ENCODE measurements at regions not wholly inside any gene's neighbourhood (a gene's known extent, or its start where the extent isn't known, plus 50 kb on each side); places are given as distances from the start of the nearest gene placed in this dataset.

DNA sequence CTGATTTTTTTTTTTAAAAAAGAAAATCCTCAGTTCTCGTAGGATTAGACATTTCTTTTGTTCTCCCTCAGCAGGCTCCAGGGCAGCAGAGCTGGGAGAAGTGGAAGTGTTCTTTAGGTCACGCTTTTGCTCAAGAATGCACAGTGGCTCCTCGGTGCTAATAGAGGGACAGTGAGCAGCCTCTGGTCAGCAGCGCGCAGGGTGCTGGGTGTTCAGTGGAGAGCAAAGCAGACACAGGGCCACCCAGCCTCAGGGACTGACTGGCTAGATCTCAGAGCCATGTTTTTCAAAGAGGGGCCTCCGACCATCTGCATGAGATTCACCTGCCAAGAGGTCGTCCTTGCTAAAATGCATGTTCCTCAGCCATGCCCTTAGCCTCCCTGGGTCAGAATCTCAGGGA is 218.8 kb downstream of the HAUS1 start:
- H3K36me3 ChIP-seq (ENCODE audit: low read depth, low read length): no peaks in the 10 kb centered on the region
- ChIA-PET CTCF (no interaction called here), POLR2A (ENCODE audit: unreplicated experiment) (interaction anchor here (0.6 kb wide), 1 partner anchor 29 kb away, joined by 3 read pairs; no protein-coding TSS in a partner anchor)

GRCh38 chr18:46324087-46324955 is 220.1 kb downstream of the HAUS1 start:
- intact Hi-C loops (cut with micrococcal nuclease): loop anchor here (5.0 kb wide), 1 partner anchor 143 kb away; no protein-coding TSS in a partner anchor
- peak overlapping the region; percentile 22; the same call in 1 of the 2 replicates for H3K27ac ChIP-seq (ENCODE audit: low read length)
- H3K27me3 ChIP-seq (ENCODE audit: low read length): no peaks in the 10 kb centered on the region
- H3K9me2 ChIP-seq (replicated peaks; ENCODE audit: low read length): no peaks in the 10 kb centered on the region
- BruUV-seq (replicated peaks): TSS peak; percentile 27
- H3K4me2 ChIP-seq (ENCODE audit: low read length): peak overlapping the region; percentile 31; the same call in 1 of the 2 replicates
- CTCF ChIA-PET: no interaction called here
- peak overlapping the region; percentile 59 for H2AFZ ChIP-seq (ENCODE audit: low read length)
- DNase-seq: peak; percentile 61
- ATAC-seq: peak; percentile 27
- peaks cover 51% of the 10 kb centered on the region for H3K4me1 ChIP-seq (ENCODE audit: insufficient read depth, low read length)
- TF ChIP-seq EZH2phosphoT487 (IDR thresholded peaks at IDR 0.05; ENCODE audit: borderline replicate concordance, low read length) (no peak), EZH2 (IDR thresholded peaks at IDR 0.05; ENCODE audit: low read length, unreplicated experiment) (no peak), CTCF (conservative IDR thresholded peaks at IDR 0.05; ENCODE audit: low read depth, low read length) (no peak)
- no peaks in the 10 kb centered on the region for H3K79me2 ChIP-seq (ENCODE audit: low read length)
- H3K9ac ChIP-seq (ENCODE audit: low read length): no peak overlapping the region
- no peaks in the 10 kb centered on the region for H3F3A ChIP-seq (ENCODE audit: low read length, unreplicated experiment)
- H3K4me3 ChIP-seq (ENCODE audit: low read length): no peak overlapping the region
- H4K20me1 ChIP-seq (ENCODE audit: low read length): no peaks in the 10 kb centered on the region
- no peaks in the 10 kb centered on the region for H3K9me3 ChIP-seq (ENCODE audit: low read length)
- no peaks in the 10 kb centered on the region for H3K36me3 ChIP-seq (ENCODE audit: low read depth, low read length)
- POLR2A ChIA-PET (ENCODE audit: unreplicated experiment): no interaction called here

More for the DNA sequence above, 218.8 kb downstream of the HAUS1 start:
- H3K79me2 ChIP-seq (ENCODE audit: low read length): no peaks in the 10 kb centered on the region
- H3K4me1 ChIP-seq (ENCODE audit: insufficient read depth, low read length): peaks cover 53% of the 10 kb centered on the region
- no peaks in the 10 kb centered on the region for H3F3A ChIP-seq (ENCODE audit: low read length, unreplicated experiment)
- peak overlapping the region; percentile 99 for H3K27ac ChIP-seq (ENCODE audit: low read length)
- H3K27me3 ChIP-seq (ENCODE audit: low read length): no peaks in the 10 kb centered on the region
- intact Hi-C loops (cut with micrococcal nuclease): loop anchor here (1.0 to 5.0 kb wide), 3 partner anchors 10 to 144 kb away; no protein-coding TSS in a partner anchor
- no peaks in the 10 kb centered on the region for H4K20me1 ChIP-seq (ENCODE audit: low read length)
- no peak for ATAC-seq
- no peak for DNase-seq
- TSS peak; percentile 91 for BruUV-seq (replicated peaks)
- no peak overlapping the region for H2AFZ ChIP-seq (ENCODE audit: low read length)
- H3K9me3 ChIP-seq (ENCODE audit: low read length): no peaks in the 10 kb centered on the region
- peak overlapping the region; percentile 43; the same call in 1 of the 2 replicates for H3K4me3 ChIP-seq (ENCODE audit: low read length)
- no peaks in the 10 kb centered on the region for H3K9me2 ChIP-seq (replicated peaks; ENCODE audit: low read length)
- TF ChIP-seq CTCF (conservative IDR thresholded peaks at IDR 0.05; ENCODE audit: low read depth, low read length): no peak
- TF ChIP-seq EZH2phosphoT487 (IDR thresholded peaks at IDR 0.05; ENCODE audit: borderline replicate concordance, low read length): no peak
- no peak for TF ChIP-seq EZH2 (IDR thresholded peaks at IDR 0.05; ENCODE audit: low read length, unreplicated experiment)
- peak overlapping the region; percentile 81 for H3K9ac ChIP-seq (ENCODE audit: low read length)
- peak overlapping the region; percentile 84 for H3K4me2 ChIP-seq (ENCODE audit: low read length)

- CTCF ChIA-PET: no interaction called here
- Histone ChIP-seq H3K9me3 (ENCODE audit: low read length) (no peaks in the 10 kb centered on the region), H3K4me1 (ENCODE audit: insufficient read depth, low read length) (peaks cover 35% of the 10 kb centered on the region), H3K9me2 (replicated peaks; ENCODE audit: low read length) (no peaks in the 10 kb centered on the region), H3K79me2 (ENCODE audit: low read length) (no peaks in the 10 kb centered on the region), H3K27me3 (ENCODE audit: low read length) (no peaks in the 10 kb centered on the region), H3K4me3 (ENCODE audit: low read length) (no peak overlapping the region), H3K4me2 (ENCODE audit: low read length) (no peak overlapping the region), H4K20me1 (ENCODE audit: low read length) (no peaks in the 10 kb centered on the region), H3K9ac (ENCODE audit: low read length) (no peak overlapping the region), H3K27ac (ENCODE audit: low read length) (no peak overlapping the region), H3K36me3 (ENCODE audit: low read depth, low read length) (no peaks in the 10 kb centered on the region), H2AFZ (ENCODE audit: low read length) (no peak overlapping the region), H3F3A (ENCODE audit: low read length, unreplicated experiment) (no peaks in the 10 kb centered on the region)
- ATAC-seq: no peak
- intact Hi-C loops (cut with micrococcal nuclease): no loop called here
- no peak for DNase-seq
- POLR2A ChIA-PET (ENCODE audit: unreplicated experiment): no interaction called here
- no peak for TF ChIP-seq CTCF (conservative IDR thresholded peaks at IDR 0.05; ENCODE audit: low read depth, low read length)
- TF ChIP-seq EZH2phosphoT487 (IDR thresholded peaks at IDR 0.05; ENCODE audit: borderline replicate concordance, low read length): no peak
- no peak for TF ChIP-seq EZH2 (IDR thresholded peaks at IDR 0.05; ENCODE audit: low read length, unreplicated experiment)
- no TSS peak for BruUV-seq (replicated peaks)
Measured at GRCh38 chr18:46325895-46326294, 221.7 kb downstream of the HAUS1 start.
